Small intestine (tissue), 7 donors: ENCODE measurements at regions not wholly inside any gene's neighbourhood (a gene's known extent, or its start where the extent isn't known, plus 50 kb on each side); places are given as distances from the start of the nearest gene placed in this dataset.

Experiments used
- DNase-seq, 2 donors: peaks; one replicate each; pipeline versions ENCODE4 v3.0.0 to v3.0.0-alpha.2; 2013
- FAIRE-seq: peaks from 2 replicates; lab custom pipeline; 2012; peaks lifted over from hg19 to GRCh38; lab: Jason Lieb, UNC
- H3K27ac ChIP-seq, 3 donors: one replicate each; pipeline ENCODE4 v1.5.1; 2013; ENCODE audit warnings: low read length in 2 of 3, mild to moderate bottlenecking in 2 of 3, control low read depth in 1 of 3, inconsistent platforms in 1 of 3, low read depth in 1 of 3, moderate library complexity in 1 of 3
- H3K27me3 ChIP-seq, 3 donors: one replicate each; pipeline ENCODE4 v1.6.1; 2013; ENCODE audit warnings: low read length in 3 of 3, inconsistent platforms in 1 of 3; ENCODE audit not compliant: control insufficient read depth in 3 of 3, insufficient read depth in 3 of 3
- H3K36me3 ChIP-seq, 3 donors: one replicate each; pipeline ENCODE4 v1.6.1; 2013; ENCODE audit warnings: low read length in 3 of 3, inconsistent platforms in 1 of 3, low read depth in 1 of 3, mild to moderate bottlenecking in 1 of 3, moderate library complexity in 1 of 3; ENCODE audit not compliant: control insufficient read depth in 3 of 3, insufficient read depth in 2 of 3
- H3K4me1 ChIP-seq, 3 donors: one replicate each; pipeline ENCODE4 v1.6.1; 2013; ENCODE audit warnings: low read length in 2 of 3, inconsistent platforms in 1 of 3, low read depth in 1 of 3, mild to moderate bottlenecking in 1 of 3, moderate library complexity in 1 of 3; ENCODE audit not compliant: control insufficient read depth in 3 of 3, insufficient read depth in 2 of 3
- H3K4me3 ChIP-seq, 3 donors: one replicate each; pipeline ENCODE4 v1.5.1; 2013; ENCODE audit warnings: low read length in 3 of 3, control low read depth in 1 of 3, inconsistent platforms in 1 of 3, low read depth in 1 of 3, mild to moderate bottlenecking in 1 of 3, moderate library complexity in 1 of 3
- H3K9me3 ChIP-seq, 2 donors: one replicate each; pipeline ENCODE4 v1.6.1; 2013; ENCODE audit warnings: low read depth in 1 of 2, low read length in 1 of 2; ENCODE audit not compliant: control insufficient read depth in 2 of 2, insufficient read depth in 1 of 2
- WGBS, 3 donors: extraction: QIAGEN DNeasy Blood & Tissue Kit; methylation state at CpG; one replicate each; pipeline ENCODE4 v1.1.7; 2013; 5-methylcytosine and 5-hydroxymethylcytosine counted together
- donor health status: healthy with polysubstance abuse.
- donor health status: control.
- donor health status: control.
- donor health status: Bipolar disorder and iron deficiency.
- donor health status: healthy.

- no peak for FAIRE-seq
- WGBS, 3 donors = 68 to 81% (median 69%) methylated on average over 8 of the region's 8 CpGs
- DNase-seq = no peak
- H3K4me1 ChIP-seq = no peaks in the 10 kb centered on the region
- no peak overlapping the region for H3K4me3 ChIP-seq
- H3K36me3 ChIP-seq = no peaks in the 10 kb centered on the region
- no peaks in the 10 kb centered on the region for H3K9me3 ChIP-seq
- no peak overlapping the region for H3K27ac ChIP-seq
- H3K27me3 ChIP-seq = peaks cover 0 to 2% (median 0%) of the 10 kb centered on the region in 3 donors
These were observed 140.3 kb upstream of the NSMCE3 start for GRCh38 chr15:29409890-29410289.

- Histone ChIP-seq H3K9me3 (no peaks in the 10 kb centered on the region), H3K27me3 (peaks cover 0 to 2% (median 0%) of the 10 kb centered on the region in 3 donors), H3K4me1 (no peaks in the 10 kb centered on the region), H3K4me3 (no peak overlapping the region), H3K36me3 (no peaks in the 10 kb centered on the region), H3K27ac (no peak overlapping the region)
- WGBS, 3 donors = 86 to 89% (median 89%) methylated on average over 12 of the region's 12 CpGs
- FAIRE-seq (no peak), DNase-seq (no peak)
These were observed 135.9 kb upstream of the NSMCE3 start for GRCh38 chr15:29405564-29405963.

- 34 to 50% (median 46%) methylated on average over 7 to 8 of the region's 8 CpGs for WGBS, 3 donors
- DNase-seq = no peak
These were observed 134.2 kb upstream of the NSMCE3 start for GRCh38 chr15:29403772-29404171.

GRCh38 chr15:29401644-29402043 is 132.0 kb upstream of the NSMCE3 start:
- no peak for FAIRE-seq
- DNase-seq = no peak
- Histone ChIP-seq H3K4me3 (no peak overlapping the region), H3K4me1 (no peaks in the 10 kb centered on the region), H3K27ac (no peak overlapping the region), H3K9me3 (no peaks in the 10 kb centered on the region), H3K36me3 (no peaks in the 10 kb centered on the region), H3K27me3 (no peaks in the 10 kb centered on the region)
- WGBS, 3 donors = 43 to 59% (median 58%) methylated on average over 7 of the region's 7 CpGs

More at GRCh38 chr15:29403772-29404171, 134.2 kb upstream of the NSMCE3 start:
- no peak for FAIRE-seq
- Histone ChIP-seq H3K9me3 (no peaks in the 10 kb centered on the region), H3K36me3 (no peaks in the 10 kb centered on the region), H3K27me3 (peaks cover 0 to 2% (median 0%) of the 10 kb centered on the region in 3 donors), H3K4me3 (no peak overlapping the region), H3K27ac (no peak overlapping the region), H3K4me1 (no peaks in the 10 kb centered on the region)

GRCh38 chr15:29400701-29401100 is 131.1 kb upstream of the NSMCE3 start:
- no peaks in the 10 kb centered on the region for H3K9me3 ChIP-seq
- 79 to 82% (median 82%) methylated on average over 8 of the region's 8 CpGs for WGBS, 3 donors
- H3K36me3 ChIP-seq = no peaks in the 10 kb centered on the region
- H3K4me1 ChIP-seq = no peaks in the 10 kb centered on the region
- no peaks in the 10 kb centered on the region for H3K27me3 ChIP-seq
- H3K27ac ChIP-seq = no peak overlapping the region
- no peak for DNase-seq
- H3K4me3 ChIP-seq = no peak overlapping the region
- FAIRE-seq = no peak

GRCh38 chr15:29398907-29399306 is 129.3 kb upstream of the NSMCE3 start:
- DNase-seq = no peak
- WGBS, 3 donors = 73 to 94% (median 77%) methylated on average over 1 of the region's 1 CpG
- Histone ChIP-seq H3K36me3 (no peaks in the 10 kb centered on the region), H3K27me3 (no peaks in the 10 kb centered on the region), H3K4me1 (no peaks in the 10 kb centered on the region), H3K9me3 (no peaks in the 10 kb centered on the region), H3K27ac (no peak overlapping the region), H3K4me3 (no peak overlapping the region)
- FAIRE-seq = no peak

GRCh38 chr15:29396176-29396811 is 126.7 kb upstream of the NSMCE3 start:
- no peaks in the 10 kb centered on the region for H3K9me3 ChIP-seq
- no peaks in the 10 kb centered on the region for H3K4me1 ChIP-seq
- 84 to 92% (median 87%) methylated on average over 4 of the region's 4 CpGs for WGBS, 3 donors
- no peaks in the 10 kb centered on the region for H3K36me3 ChIP-seq
- no peak for FAIRE-seq
- H3K27ac ChIP-seq = no peak overlapping the region
- H3K4me3 ChIP-seq = no peak overlapping the region
- DNase-seq = no peak
- no peaks in the 10 kb centered on the region for H3K27me3 ChIP-seq

- Histone ChIP-seq H3K9me3 (no peaks in the 10 kb centered on the region), H3K4me3 (no peak overlapping the region), H3K27ac (no peak overlapping the region), H3K36me3 (no peaks in the 10 kb centered on the region), H3K27me3 (no peaks in the 10 kb centered on the region), H3K4me1 (no peaks in the 10 kb centered on the region)
- WGBS, 3 donors = 79 to 92% (median 88%) methylated on average over 2 of the region's 2 CpGs
- FAIRE-seq (no peak), DNase-seq (no peak)
These were observed 123.8 kb upstream of the NSMCE3 start for GRCh38 chr15:29393443-29393842.

GRCh38 chr15:29392358-29392757 is 122.7 kb upstream of the NSMCE3 start:
- FAIRE-seq (no peak), DNase-seq (no peak)
- H3K4me1 ChIP-seq = no peaks in the 10 kb centered on the region
- H3K27me3 ChIP-seq = no peaks in the 10 kb centered on the region
- H3K9me3 ChIP-seq = no peaks in the 10 kb centered on the region
- 83 to 88% (median 86%) methylated on average over 7 of the region's 7 CpGs for WGBS, 3 donors
- no peak overlapping the region for H3K4me3 ChIP-seq
- no peak overlapping the region for H3K27ac ChIP-seq
- H3K36me3 ChIP-seq = no peaks in the 10 kb centered on the region
